NCI-H2107 treated with DMSO at 0.1 percent for 48 hours (cell line): ENCODE measurements at regions not wholly inside any gene's neighbourhood (a gene's known extent, or its start where the extent isn't known, plus 50 kb on each side); places are given as distances from the start of the nearest gene placed in this dataset.

Source experiments
- DNase-seq: peaks from one replicate; lab custom pipeline; 2025; ENCODE audit not compliant: unreplicated experiment; lab: John Stamatoyannopoulos, UW

GRCh38 chr3:127384717-127385539 is 97.1 kb upstream of the PRR20G start:
- DNase-seq: no peak

- DNase-seq: no peak
Observed at GRCh38 chr3:127383656-127384179, 95.9 kb upstream of the PRR20G start.

GRCh38 chr3:127377801-127378655 is 90.2 kb upstream of the PRR20G start:
- no peak for DNase-seq

- no peak for DNase-seq
Observed at GRCh38 chr3:127375151-127375930, 87.5 kb upstream of the PRR20G start.

GRCh38 chr3:127374086-127375010 is 86.5 kb upstream of the PRR20G start:
- DNase-seq: no peak

- no peak for DNase-seq
Observed at GRCh38 chr3:127373441-127374085, 85.7 kb upstream of the PRR20G start.

GRCh38 chr3:127371846-127372245 is 84.0 kb upstream of the PRR20G start:
- DNase-seq: no peak

GRCh38 chr3:127371334-127371733 is 83.5 kb upstream of the PRR20G start:
- DNase-seq: no peak

- DNase-seq: no peak
Observed at GRCh38 chr3:127370906-127371305, 83.1 kb upstream of the PRR20G start.

GRCh38 chr3:127369356-127369935 is 81.6 kb upstream of the PRR20G start:
- no peak for DNase-seq

GRCh38 chr3:127368186-127369032 is 80.6 kb upstream of the PRR20G start:
- no peak for DNase-seq

GRCh38 chr3:127367593-127367992 is 79.7 kb upstream of the PRR20G start:
- no peak for DNase-seq

- DNase-seq: no peak
Observed at GRCh38 chr3:127366383-127366782, 78.5 kb upstream of the PRR20G start.

GRCh38 chr3:127365163-127365798 is 77.4 kb upstream of the PRR20G start:
- DNase-seq: no peak

GRCh38 chr3:127363891-127364290 is 76.0 kb upstream of the PRR20G start:
- no peak for DNase-seq

GRCh38 chr3:127363171-127363570 is 75.3 kb upstream of the PRR20G start:
- no peak for DNase-seq

- DNase-seq: no peak
Observed at GRCh38 chr3:127360647-127361046, 72.8 kb upstream of the PRR20G start.

- no peak for DNase-seq
Observed at GRCh38 chr3:127358641-127359040, 70.8 kb upstream of the PRR20G start.
